GM12873 (cell line): ENCODE measurements at regions not wholly inside any gene's neighbourhood (a gene's known extent, or its start where the extent isn't known, plus 50 kb on each side); places are given as distances from the start of the nearest gene placed in this dataset.

Experiments
- TF ChIP-seq, protein P1 (sequence below): IDR thresholded peaks from 2 replicates; pipeline ENCODE4 v1.5.1; 2012; ENCODE audit warnings: low read depth, mild to moderate bottlenecking, moderate library complexity, low read length, control low read depth; ENCODE audit not compliant: insufficient read depth; ENCODE audit errors: missing control alignments

DNA sequence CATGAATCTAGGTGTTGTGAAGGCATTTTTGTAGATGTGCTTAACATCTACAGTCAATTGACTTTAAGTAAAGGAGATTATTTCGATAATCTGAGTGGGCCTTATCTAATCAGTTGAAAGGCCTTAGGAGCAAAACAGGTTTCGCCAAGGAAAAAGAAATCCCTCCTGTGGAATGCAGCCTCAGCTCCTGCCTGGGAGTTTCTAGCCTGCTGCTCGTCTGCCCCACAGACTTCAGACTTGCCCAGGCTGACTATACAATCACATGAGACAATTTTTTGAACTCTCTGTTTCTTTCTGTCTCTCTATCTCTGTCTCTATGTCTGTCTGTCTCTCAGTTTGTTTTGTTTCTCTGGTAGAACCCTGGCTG lies 312.5 kb downstream of the OLFM4 start:
- TF ChIP-seq, protein P1, sequence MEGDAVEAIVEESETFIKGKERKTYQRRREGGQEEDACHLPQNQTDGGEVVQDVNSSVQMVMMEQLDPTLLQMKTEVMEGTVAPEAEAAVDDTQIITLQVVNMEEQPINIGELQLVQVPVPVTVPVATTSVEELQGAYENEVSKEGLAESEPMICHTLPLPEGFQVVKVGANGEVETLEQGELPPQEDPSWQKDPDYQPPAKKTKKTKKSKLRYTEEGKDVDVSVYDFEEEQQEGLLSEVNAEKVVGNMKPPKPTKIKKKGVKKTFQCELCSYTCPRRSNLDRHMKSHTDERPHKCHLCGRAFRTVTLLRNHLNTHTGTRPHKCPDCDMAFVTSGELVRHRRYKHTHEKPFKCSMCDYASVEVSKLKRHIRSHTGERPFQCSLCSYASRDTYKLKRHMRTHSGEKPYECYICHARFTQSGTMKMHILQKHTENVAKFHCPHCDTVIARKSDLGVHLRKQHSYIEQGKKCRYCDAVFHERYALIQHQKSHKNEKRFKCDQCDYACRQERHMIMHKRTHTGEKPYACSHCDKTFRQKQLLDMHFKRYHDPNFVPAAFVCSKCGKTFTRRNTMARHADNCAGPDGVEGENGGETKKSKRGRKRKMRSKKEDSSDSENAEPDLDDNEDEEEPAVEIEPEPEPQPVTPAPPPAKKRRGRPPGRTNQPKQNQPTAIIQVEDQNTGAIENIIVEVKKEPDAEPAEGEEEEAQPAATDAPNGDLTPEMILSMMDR = no peak

DNA sequence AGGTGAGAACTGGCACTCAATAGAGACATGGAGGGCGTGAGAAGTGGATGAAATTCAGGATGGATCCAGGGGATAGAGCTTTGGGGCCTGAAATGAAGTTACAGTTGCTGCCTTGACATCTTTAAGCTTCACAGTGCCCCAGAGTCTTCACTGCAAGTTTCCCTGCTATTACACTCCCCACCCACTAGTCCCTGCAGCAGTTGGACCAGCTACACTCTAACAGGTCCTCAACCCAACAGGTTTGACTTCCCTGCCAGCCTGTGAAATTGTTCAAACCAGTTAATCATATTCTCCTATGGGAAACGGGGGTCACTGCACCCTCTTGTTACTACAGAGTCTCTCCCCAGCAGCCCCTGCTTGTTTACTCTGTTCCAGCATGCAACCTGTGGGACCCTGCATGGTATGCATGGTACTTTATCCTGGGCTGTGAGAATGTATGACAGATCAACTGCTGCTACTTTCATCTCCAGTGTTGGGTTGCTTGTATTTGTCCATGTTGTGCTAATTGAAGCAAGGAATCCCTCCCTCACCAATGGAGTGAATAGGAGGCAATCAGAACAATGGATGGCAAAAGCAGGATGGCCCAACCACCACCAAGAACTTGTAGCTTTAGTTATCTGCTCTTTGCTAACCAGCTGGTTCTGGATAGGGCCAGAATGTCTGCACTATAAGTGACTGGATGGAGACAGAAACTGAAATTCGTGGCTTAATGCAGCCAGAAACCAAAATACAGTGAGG lies 314.2 kb downstream of the OLFM4 start:
- TF ChIP-seq, protein P1 = no peak

- TF ChIP-seq, protein P1 = no peak
These were observed 314.7 kb downstream of the OLFM4 start for GRCh38 chr13:53343361-53343744.

DNA sequence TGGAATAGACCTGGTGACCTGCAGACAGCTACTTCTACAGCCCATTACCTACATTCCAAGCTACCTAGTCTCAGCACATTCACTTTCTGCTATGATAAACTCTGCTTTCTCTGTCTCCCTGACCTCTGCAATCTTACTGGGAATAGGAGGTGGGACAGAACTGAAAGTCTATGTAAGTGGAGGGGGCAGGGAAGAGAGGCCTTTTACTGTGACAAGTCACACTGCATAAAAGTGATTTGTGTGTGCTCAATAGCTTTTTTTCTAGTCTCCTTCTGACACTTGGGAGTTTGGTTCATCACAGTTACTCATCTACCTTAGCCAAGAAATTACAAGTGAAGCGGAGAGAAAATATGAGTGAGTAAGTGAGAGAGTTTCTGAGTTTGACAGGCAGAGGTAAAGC lies 322.4 kb downstream of the OLFM4 start:
- TF ChIP-seq, protein P1 = no peak

GRCh38 chr13:53357582-53357981 lies 329.0 kb downstream of the OLFM4 start:
- TF ChIP-seq, protein P1 = no peak

GRCh38 chr13:53368948-53369347 lies 340.3 kb downstream of the OLFM4 start:
- TF ChIP-seq, protein P1 = no peak

DNA sequence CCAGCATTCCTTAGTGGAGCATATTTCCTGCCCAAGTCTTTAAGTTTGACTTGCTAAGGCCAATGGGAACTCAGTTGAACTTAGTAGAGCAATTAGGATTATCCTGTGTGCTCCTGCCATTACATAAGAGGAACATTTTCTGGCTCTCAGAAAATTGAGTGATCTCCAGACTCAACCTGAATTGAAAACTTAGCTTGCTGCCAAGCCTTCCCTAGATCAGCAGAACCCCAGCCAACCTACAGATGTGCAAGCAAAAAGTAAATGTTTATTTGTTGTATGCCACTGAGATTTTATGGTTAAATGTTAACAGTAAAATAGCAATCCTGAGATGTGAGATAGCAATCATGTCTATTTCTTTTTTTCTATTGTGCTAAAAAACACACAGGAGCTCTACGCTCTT lies 350.9 kb downstream of the OLFM4 start:
- TF ChIP-seq, protein P1 = no peak

DNA sequence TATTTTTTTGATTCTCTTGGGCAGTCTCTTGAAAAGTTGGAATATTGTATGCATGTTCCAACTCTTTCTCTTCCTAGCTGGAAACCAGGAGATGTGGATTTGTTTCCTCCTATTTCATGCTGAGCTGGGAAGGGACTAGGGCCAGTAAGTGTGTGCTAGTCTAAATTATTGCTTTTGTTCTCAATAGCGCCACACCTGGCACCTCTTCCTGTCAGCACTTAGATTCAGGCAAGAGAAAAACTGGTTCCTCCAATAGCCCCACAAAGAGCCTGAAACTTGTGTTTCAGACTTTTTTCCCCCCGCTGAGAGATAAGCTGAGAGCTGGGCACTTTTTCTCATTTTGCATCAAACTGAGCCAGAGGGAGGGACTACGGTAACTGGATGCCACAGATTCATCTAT lies 353.4 kb downstream of the OLFM4 start:
- TF ChIP-seq, protein P1 = no peak
